ENCODE measurements at regions not wholly inside any gene's neighbourhood (a gene's known extent, or its start where the extent isn't known, plus 50 kb on each side); places are given as distances from the start of the nearest gene placed in this dataset.

- H3K27me3 ChIP-seq (ENCODE audit: low read depth, low read length): no peaks in the 10 kb centered on the region
- H2AFZ ChIP-seq (ENCODE audit: low read depth, low read length): no peak overlapping the region
- H3K27ac ChIP-seq (ENCODE audit: low read length): no peak overlapping the region
- no peaks in the 10 kb centered on the region for H3K9me3 ChIP-seq (ENCODE audit: insufficient read depth, low read length)
- H3K9ac ChIP-seq (ENCODE audit: low read length): no peak overlapping the region
- H3K4me2 ChIP-seq (ENCODE audit: low read length): no peak overlapping the region
- H3K36me3 ChIP-seq (replicated peaks; ENCODE audit: low read depth, low read length): no peaks in the 10 kb centered on the region
- H3K4me1 ChIP-seq (ENCODE audit: low read length): peaks cover 11% of the 10 kb centered on the region
- H4K20me1 ChIP-seq (ENCODE audit: insufficient read depth, low read length): no peaks in the 10 kb centered on the region
- H3K79me2 ChIP-seq (ENCODE audit: low read length): no peaks in the 10 kb centered on the region
- TF ChIP-seq EZH2phosphoT487 (IDR thresholded peaks at IDR 0.05; ENCODE audit: low read depth) (no peak), CTCF (IDR thresholded peaks at IDR 0.05; ENCODE audit: low read depth, low read length) (no peak)
- no peak overlapping the region for H3K4me3 ChIP-seq (ENCODE audit: low read length)
Measured at GRCh38 chr2:129784486-129784885, 195.0 kb upstream of the RAB6C start.

GRCh38 chr2:129791712-129792111, 187.8 kb upstream of the RAB6C start:
- Histone ChIP-seq H3K36me3 (replicated peaks; ENCODE audit: low read depth, low read length) (no peaks in the 10 kb centered on the region), H3K27me3 (ENCODE audit: low read depth, low read length) (no peaks in the 10 kb centered on the region), H3K9me3 (ENCODE audit: insufficient read depth, low read length) (no peaks in the 10 kb centered on the region), H4K20me1 (ENCODE audit: insufficient read depth, low read length) (no peaks in the 10 kb centered on the region), H3K4me1 (ENCODE audit: low read length) (no peaks in the 10 kb centered on the region), H3K79me2 (ENCODE audit: low read length) (no peaks in the 10 kb centered on the region), H3K4me3 (ENCODE audit: low read length) (no peak overlapping the region), H2AFZ (ENCODE audit: low read depth, low read length) (no peak overlapping the region), H3K27ac (ENCODE audit: low read length) (no peak overlapping the region), H3K4me2 (ENCODE audit: low read length) (no peak overlapping the region), H3K9ac (ENCODE audit: low read length) (no peak overlapping the region)
- no peak for TF ChIP-seq CTCF (IDR thresholded peaks at IDR 0.05; ENCODE audit: low read depth, low read length)
- TF ChIP-seq EZH2phosphoT487 (IDR thresholded peaks at IDR 0.05; ENCODE audit: low read depth): no peak

- Histone ChIP-seq H3K4me3 (ENCODE audit: low read length) (no peak overlapping the region), H2AFZ (ENCODE audit: low read depth, low read length) (no peak overlapping the region), H3K9ac (ENCODE audit: low read length) (no peak overlapping the region), H3K36me3 (replicated peaks; ENCODE audit: low read depth, low read length) (no peaks in the 10 kb centered on the region), H3K9me3 (ENCODE audit: insufficient read depth, low read length) (no peaks in the 10 kb centered on the region), H4K20me1 (ENCODE audit: insufficient read depth, low read length) (no peaks in the 10 kb centered on the region), H3K4me2 (ENCODE audit: low read length) (no peak overlapping the region), H3K27ac (ENCODE audit: low read length) (no peak overlapping the region), H3K27me3 (ENCODE audit: low read depth, low read length) (no peaks in the 10 kb centered on the region), H3K4me1 (ENCODE audit: low read length) (no peaks in the 10 kb centered on the region), H3K79me2 (ENCODE audit: low read length) (no peaks in the 10 kb centered on the region)
- TF ChIP-seq CTCF (IDR thresholded peaks at IDR 0.05; ENCODE audit: low read depth, low read length) (no peak), EZH2phosphoT487 (IDR thresholded peaks at IDR 0.05; ENCODE audit: low read depth) (no peak)
Measured at GRCh38 chr2:129793431-129793902, 186.0 kb upstream of the RAB6C start.

- TF ChIP-seq EZH2phosphoT487 (IDR thresholded peaks at IDR 0.05; ENCODE audit: low read depth): no peak
- TF ChIP-seq CTCF (IDR thresholded peaks at IDR 0.05; ENCODE audit: low read depth, low read length): no peak
- no peaks in the 10 kb centered on the region for H3K36me3 ChIP-seq (replicated peaks; ENCODE audit: low read depth, low read length)
- no peaks in the 10 kb centered on the region for H3K4me1 ChIP-seq (ENCODE audit: low read length)
- no peaks in the 10 kb centered on the region for H3K79me2 ChIP-seq (ENCODE audit: low read length)
- H2AFZ ChIP-seq (ENCODE audit: low read depth, low read length): no peak overlapping the region
- H4K20me1 ChIP-seq (ENCODE audit: insufficient read depth, low read length): no peaks in the 10 kb centered on the region
- no peak overlapping the region for H3K27ac ChIP-seq (ENCODE audit: low read length)
- no peak overlapping the region for H3K4me2 ChIP-seq (ENCODE audit: low read length)
- H3K9ac ChIP-seq (ENCODE audit: low read length): no peak overlapping the region
- no peak overlapping the region for H3K4me3 ChIP-seq (ENCODE audit: low read length)
- H3K9me3 ChIP-seq (ENCODE audit: insufficient read depth, low read length): no peaks in the 10 kb centered on the region
- no peaks in the 10 kb centered on the region for H3K27me3 ChIP-seq (ENCODE audit: low read depth, low read length)
Measured at GRCh38 chr2:129794116-129794515, 185.3 kb upstream of the RAB6C start.
